Daoy (cell line): ENCODE measurements at regions not wholly inside any gene's neighbourhood (a gene's known extent, or its start where the extent isn't known, plus 50 kb on each side); places are given as distances from the start of the nearest gene placed in this dataset.
A peak's percentile ranks its signal among the peaks of the same experiment; 100 is the strongest.
"Not testable (repeated sequence)": the region's sequence is repeated elsewhere in the genome, so short reads cannot be mapped to it uniquely, and the experiment has no call there.

ENCODE experiments used
- DNase-seq: peaks from one replicate; pipeline ENCODE4 v3.0.0-alpha.2; 2015; ENCODE audit warnings: low read depth

DNA sequence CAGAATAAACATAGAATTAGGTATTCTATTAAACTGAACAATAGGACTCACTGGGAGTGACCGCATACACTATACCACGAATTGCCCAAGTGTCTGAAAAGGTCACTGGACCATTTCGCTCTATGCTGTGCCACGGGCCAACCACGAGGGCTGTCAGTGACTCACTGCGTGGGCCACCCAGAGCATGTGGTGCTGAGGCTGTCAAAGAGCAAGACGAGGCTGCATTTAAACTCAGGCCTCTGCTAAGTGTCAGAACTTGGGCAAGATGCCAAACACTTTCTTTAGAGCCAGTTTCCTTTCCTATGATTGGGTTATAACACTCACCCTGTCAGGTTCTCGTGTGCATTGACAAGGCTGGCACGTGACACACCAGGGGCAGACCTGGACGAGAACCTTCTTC lies 97.5 kb downstream of the SH3YL1 start:
- no peak for DNase-seq

DNA sequence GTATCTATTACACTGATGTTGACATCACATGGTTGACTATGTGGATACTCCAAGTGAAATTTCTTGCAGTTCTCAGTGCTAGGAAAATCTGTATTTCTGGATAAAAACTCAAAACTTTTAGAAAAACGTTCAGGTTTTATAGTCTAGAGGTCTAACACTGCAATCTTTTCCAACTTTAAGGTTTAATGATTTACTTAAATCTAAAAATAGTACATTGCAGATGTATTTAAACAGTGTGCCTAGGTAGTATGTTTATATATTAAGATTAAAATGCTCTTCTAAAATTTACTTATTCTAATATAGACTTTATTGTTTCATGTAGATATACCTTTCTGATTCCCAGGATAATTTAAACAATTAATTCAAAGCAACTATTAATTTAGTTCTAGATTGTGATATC lies 98.3 kb downstream of the SH3YL1 start:
- DNase-seq: no peak

- DNase-seq: peak; percentile 63
Measured at GRCh38 chr2:162473-163382, 101.1 kb downstream of the SH3YL1 start.

- DNase-seq: no peak
Measured at GRCh38 chr2:161729-162128, 102.1 kb downstream of the SH3YL1 start.

- no peak for DNase-seq
Measured at GRCh38 chr2:151553-152334, 105.4 kb upstream of the FAM110C start.

- DNase-seq: no peak
Measured at GRCh38 chr2:145407-145806, 99.1 kb upstream of the FAM110C start.

- DNase-seq: no peak
Measured at GRCh38 chr2:141611-142010, 95.3 kb upstream of the FAM110C start.

GRCh38 chr2:136666-137065 lies 90.4 kb upstream of the FAM110C start:
- DNase-seq: no peak

DNA sequence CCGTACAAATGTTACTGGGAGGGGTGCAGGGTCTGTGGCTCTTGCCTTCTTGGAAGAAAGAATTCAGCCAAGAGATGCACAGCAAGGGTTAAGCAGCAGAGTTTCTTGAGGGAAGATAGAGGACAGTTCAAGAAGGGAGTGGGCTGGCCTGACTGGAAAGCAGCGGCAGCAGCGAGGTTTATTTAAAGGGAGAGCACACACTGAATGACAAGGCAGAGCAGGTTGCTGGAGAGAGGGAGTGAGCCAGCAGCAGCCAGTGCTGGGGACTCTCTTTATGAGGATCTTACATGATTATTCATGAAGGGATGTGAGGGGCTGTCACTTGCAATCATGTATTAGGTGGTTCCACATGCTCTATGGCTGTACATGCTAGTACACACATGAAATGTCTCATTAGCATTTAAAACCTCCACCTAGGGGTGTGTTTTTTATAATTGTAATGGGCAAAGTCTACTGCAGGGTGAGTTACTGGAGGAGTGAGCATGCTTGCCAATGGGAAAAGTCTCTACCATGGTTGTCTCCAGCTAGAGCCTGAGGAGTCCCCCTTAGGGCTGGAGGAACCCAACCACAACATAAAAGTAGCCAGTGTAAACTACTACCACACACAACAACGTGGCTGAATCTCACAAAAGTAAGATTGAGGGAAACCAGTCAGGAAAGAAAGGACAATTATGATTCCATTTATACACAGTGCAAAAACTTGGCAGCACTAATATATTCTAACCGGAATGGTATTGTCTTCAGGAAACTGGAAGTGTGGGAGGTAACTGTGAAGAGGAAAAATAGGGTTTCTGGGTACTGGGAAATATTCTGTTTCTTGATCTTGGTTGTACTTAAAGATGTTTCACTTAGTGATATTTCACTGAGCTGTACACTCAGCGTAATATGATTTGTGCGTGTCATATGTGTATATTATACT lies 87.6 kb upstream of the FAM110C start:
- no peak for DNase-seq

DNA sequence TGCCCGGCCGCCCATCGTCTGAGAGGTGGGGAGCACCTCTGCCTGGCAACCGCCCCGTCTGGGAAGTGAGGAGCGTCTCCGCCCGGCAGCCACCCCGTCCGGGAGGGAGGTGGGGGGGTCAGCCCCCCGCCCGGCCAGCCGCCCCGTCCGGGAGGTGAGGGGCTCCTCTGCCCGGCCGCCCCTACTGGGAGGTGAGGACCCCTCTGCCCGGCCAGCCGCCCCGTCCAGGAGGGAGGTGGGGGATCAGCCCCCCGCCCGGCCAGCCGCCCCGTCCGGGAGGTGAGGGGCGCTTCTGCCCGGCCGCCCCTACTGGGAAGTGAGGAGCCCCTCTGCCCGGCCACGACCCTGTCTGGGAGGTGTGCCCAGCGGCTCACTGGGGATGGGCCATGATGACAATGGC lies 80.5 kb upstream of the FAM110C start:
- not testable (repeated sequence) for DNase-seq

GRCh38 chr2:124241-124880 lies 78.1 kb upstream of the FAM110C start:
- no peak for DNase-seq

DNA sequence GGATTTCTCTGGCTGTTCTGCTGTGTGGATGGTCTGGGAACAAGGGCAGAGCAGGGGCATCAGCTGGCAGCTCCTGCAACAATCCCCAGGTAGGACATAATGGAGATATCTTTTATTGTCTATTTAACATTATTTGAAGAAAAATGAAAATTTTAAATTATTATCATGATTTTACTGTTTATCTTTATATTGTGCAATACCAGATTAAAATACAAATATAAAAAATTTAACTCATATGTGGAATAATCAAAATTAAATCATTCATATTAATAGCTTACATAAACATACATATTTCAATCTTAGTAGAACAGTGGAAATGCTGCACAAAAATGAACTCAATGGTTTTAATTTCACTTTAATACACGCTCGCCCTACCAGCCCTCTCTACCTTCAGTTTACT lies 70.6 kb upstream of the FAM110C start:
- no peak for DNase-seq

- DNase-seq: peak; percentile 65
Measured at GRCh38 chr2:115303-115702, 69.0 kb upstream of the FAM110C start.

- no peak for DNase-seq
Measured at GRCh38 chr2:114616-115015, 68.3 kb upstream of the FAM110C start.

GRCh38 chr2:109998-110397 lies 63.7 kb upstream of the FAM110C start:
- DNase-seq: no peak

- no peak for DNase-seq
Measured at GRCh38 chr2:108920-109809, 62.9 kb upstream of the FAM110C start.

- DNase-seq: no peak
Measured at GRCh38 chr2:101016-101415, 54.7 kb upstream of the FAM110C start.
